ENCODE measurements at regions not wholly inside any gene's neighbourhood (a gene's known extent, or its start where the extent isn't known, plus 50 kb on each side); places are given as distances from the start of the nearest gene placed in this dataset.

DNA sequence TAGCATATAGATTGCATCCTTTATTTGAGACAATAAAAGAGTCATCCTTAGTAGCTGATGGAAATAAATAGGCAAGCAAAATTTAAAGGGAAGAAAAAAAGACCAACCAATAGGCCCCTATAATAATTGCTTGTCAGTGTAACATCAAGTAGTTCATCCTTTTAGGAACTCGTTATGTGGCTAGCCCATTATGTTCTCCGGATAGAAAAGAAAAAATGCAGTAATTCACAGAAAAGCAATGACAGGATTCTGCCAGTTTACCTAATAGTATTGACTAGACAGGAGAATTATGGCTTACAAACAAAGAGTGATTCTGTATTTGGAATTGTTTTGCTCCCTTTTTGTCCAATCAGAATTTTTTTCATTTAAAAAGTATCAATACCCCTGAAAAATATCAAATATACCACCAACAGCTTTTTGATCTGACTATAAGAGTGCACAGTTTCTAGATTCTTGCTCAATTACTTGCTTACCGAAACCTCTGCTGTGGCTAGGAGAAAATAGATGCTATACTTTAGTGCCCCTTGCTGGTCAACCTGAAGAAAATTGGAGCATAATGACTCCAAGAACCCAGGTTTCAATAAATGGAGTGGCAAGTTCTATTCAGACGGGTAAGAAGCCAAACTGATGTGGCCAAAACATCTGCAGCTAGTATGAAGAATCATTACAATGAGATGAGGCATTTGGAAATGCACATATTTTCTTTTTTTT is 91.5 kb upstream of the SASH1 start:
- no peaks in the 10 kb centered on the region for H3K23me2 ChIP-seq (ENCODE audit: low read depth, low read length)
- WGBS, 2 experiments (ENCODE audit: extremely low coverage in 1 of 2, insufficient coverage in 1 of 2, insufficient read length in 1 of 2, insufficient replicate concordance in 2 of 2, low coverage in 1 of 2, low lambda C conversion rate in 2 of 2, missing lambda C conversion rate in 1 of 2), result 90% methylated on average over 4 of the region's 4 CpGs; no CpG with 5 or more reads in 1 of the 2 experiments
- H3K23ac ChIP-seq (ENCODE audit: insufficient read length), result no peak overlapping the region
- H4K91ac ChIP-seq (replicated peaks; ENCODE audit: insufficient read length, low read length), result no peak overlapping the region
- peak; percentile 36 for FAIRE-seq
- no peaks in the 10 kb centered on the region for H3K4me1 ChIP-seq (replicated peaks in 1 of 4; ENCODE audit: control insufficient read depth in 3 of 4, insufficient read depth in 4 of 4, low read length in 3 of 4)
- H3K4me3 ChIP-seq (ENCODE audit: extremely low read depth in 1 of 4, insufficient read depth in 2 of 4, low read depth in 3 of 4, low read length in 4 of 4), result no peak overlapping the region
- no peaks in the 10 kb centered on the region for H4K20me1 ChIP-seq (replicated peaks in 1 of 2; ENCODE audit: control insufficient read depth in 1 of 2, insufficient read depth in 2 of 2, low read length in 2 of 2)
- no peaks in the 10 kb centered on the region for H3K27me3 ChIP-seq (replicated peaks in 1 of 4; ENCODE audit: control insufficient read depth in 3 of 4, extremely low read depth in 1 of 4, insufficient read depth in 3 of 4, low read length in 3 of 4)
- H2BK15ac ChIP-seq (ENCODE audit: low read length), result no peak overlapping the region
- H3K14ac ChIP-seq (ENCODE audit: insufficient read length), result no peak overlapping the region
- no peak overlapping the region for H3K9ac ChIP-seq (replicated peaks in 1 of 4; ENCODE audit: extremely low read depth in 1 of 4, low read depth in 3 of 4, low read length in 3 of 4)
- no peak overlapping the region for H3K18ac ChIP-seq (ENCODE audit: extremely low read depth, low read length)
- H2BK12ac ChIP-seq (ENCODE audit: low read depth, low read length), result no peak overlapping the region
- H3K27ac ChIP-seq (ENCODE audit: low read depth, low read length), result no peak overlapping the region
- H2BK120ac ChIP-seq (replicated peaks; ENCODE audit: low read depth, low read length), result no peak overlapping the region
- DNase-seq (ENCODE audit: low read depth in 1 of 2, low spot score in 2 of 2), result no peak
- no peak for TF ChIP-seq TBP (IDR thresholded peaks at IDR 0.05; ENCODE audit: low read depth, low read length)
- no peak for TF ChIP-seq RXRA (IDR thresholded peaks at IDR 0.05; ENCODE audit: insufficient read depth, low read depth, low read length)
- TF ChIP-seq RAD21 (IDR thresholded peaks at IDR 0.05 in 1 of 2, conservative IDR thresholded peaks at IDR 0.05 in 1 of 2; ENCODE audit: low read depth in 2 of 2, low read length in 2 of 2), result peak; percentile 68 to 79
- no peak for TF ChIP-seq CEBPB (IDR thresholded peaks at IDR 0.05; ENCODE audit: low read depth, low read length)
- no peak for TF ChIP-seq USF2 (IDR thresholded peaks at IDR 0.05; ENCODE audit: low read length)
- TF ChIP-seq NANOG (IDR thresholded peaks at IDR 0.05; ENCODE audit: insufficient read depth, low read depth, low read length, poor library complexity, severe bottlenecking), result no peak
- TF ChIP-seq CTCF (IDR thresholded peaks at IDR 0.05; ENCODE audit: control extremely low read depth in 1 of 3, insufficient read depth in 1 of 3, low read depth in 1 of 3, low read length in 3 of 3), result peak in 2 of 3 experiments; percentile 42 to 48; a peak in 3 of 4 replicates
- no peak for TF ChIP-seq JUN (IDR thresholded peaks at IDR 0.05; ENCODE audit: low read depth, low read length)
- no peaks in the 10 kb centered on the region for H3K9me3 ChIP-seq (ENCODE audit: insufficient read depth in 2 of 2, low read depth in 1 of 2, low read length in 1 of 2)
- H2AFZ ChIP-seq (ENCODE audit: low read length), result no peak overlapping the region
- no peak overlapping the region for H4K8ac ChIP-seq (ENCODE audit: extremely low read depth, insufficient read depth, low read length)
- H4K5ac ChIP-seq (ENCODE audit: insufficient read length, low read depth, low read length), result no peak overlapping the region
- no peaks in the 10 kb centered on the region for H3K36me3 ChIP-seq (ENCODE audit: control insufficient read depth in 2 of 4, insufficient read depth in 4 of 4, low read length in 3 of 4)
- no peak overlapping the region for H3K4me2 ChIP-seq (ENCODE audit: insufficient read depth in 1 of 2, low read depth in 2 of 2, low read length in 2 of 2)
- ChIA-PET POLR2A (ENCODE audit: partially characterized antibody) (no interaction called here), CTCF (ENCODE audit: partially characterized antibody) (interaction anchor here (0.6 to 3.7 kb wide), 14 partner anchors 10 to 744 kb away, joined by 3 to 25 read pairs (median 5); no protein-coding TSS in a partner anchor)
- no peaks in the 10 kb centered on the region for H3K79me2 ChIP-seq (ENCODE audit: control insufficient read depth in 1 of 2, insufficient read depth in 2 of 2, low read length in 2 of 2)
- no peak overlapping the region for H2BK5ac ChIP-seq (ENCODE audit: low read depth, low read length)
- H3K56ac ChIP-seq (replicated peaks; ENCODE audit: insufficient read length, low read depth, low read length), result no peak overlapping the region
- no peak overlapping the region for H2AK5ac ChIP-seq (ENCODE audit: low read depth, low read length)
- no peak overlapping the region for H2BK20ac ChIP-seq (ENCODE audit: low read length)
- no peak overlapping the region for H3K4ac ChIP-seq (replicated peaks; ENCODE audit: insufficient read length, low read depth, low read length)
- no peaks in the 10 kb centered on the region for H3K79me1 ChIP-seq (ENCODE audit: low read depth, low read length)

Measured in H1 (cell line).